MCF 10A (cell line): ENCODE measurements at regions not wholly inside any gene's neighbourhood (a gene's known extent, or its start where the extent isn't known, plus 50 kb on each side); places are given as distances from the start of the nearest gene placed in this dataset.

ENCODE experiments used
- BruUV-seq: library from RNA; stranded (reverse); fragments of 400-500 nt; replicated peaks from 2 replicates; lab custom pipeline; 2021; lab: Mats Ljungman, UMichigan
- CTCF ChIA-PET: fragments of 300-600 bp; sonication (Branson Sonifier 250); formaldehyde crosslinking; extraction: SDS; loops from one replicate; lab custom pipeline; 2021; ENCODE audit warnings: antibody characterized with exemption, inconsistent platforms; lab: Yijun Ruan, JAX
- POLR2A ChIA-PET: fragments of 300-600, 350-650 bp; sonication (Branson Sonifier 250); formaldehyde crosslinking; extraction: SDS; loops from one replicate; lab custom pipeline; 2020; ENCODE audit warnings: antibody characterized with exemption, inconsistent platforms; lab: Yijun Ruan, JAX
- DNase-seq: peaks from one replicate; pipeline ENCODE4 v3.0.0-alpha.2; 2018; ENCODE audit not compliant: unreplicated experiment
- H3K27ac Mint-ChIP-seq: one replicate; pipeline ENCODE4 v1.8.0; 2022; ENCODE audit warnings: mild to moderate bottlenecking, low read depth, mixed read lengths; ENCODE audit not compliant: unreplicated experiment
- H3K27me3 Mint-ChIP-seq: one replicate; pipeline ENCODE4 v1.8.0; 2022; ENCODE audit warnings: mixed read lengths; ENCODE audit not compliant: insufficient read depth, unreplicated experiment
- H3K36me3 Mint-ChIP-seq: one replicate; pipeline ENCODE4 v1.8.0; 2022; ENCODE audit warnings: mild to moderate bottlenecking, moderate library complexity, mixed read lengths; ENCODE audit not compliant: insufficient read depth, unreplicated experiment
- H3K4me1 Mint-ChIP-seq: one replicate; pipeline ENCODE4 v1.8.0; 2022; ENCODE audit warnings: mixed read lengths; ENCODE audit not compliant: insufficient read depth, unreplicated experiment
- H3K4me3 Mint-ChIP-seq: one replicate; pipeline ENCODE4 v1.8.0; 2022; ENCODE audit warnings: mild to moderate bottlenecking, moderate library complexity, mixed read lengths; ENCODE audit not compliant: unreplicated experiment
- H3K9me3 Mint-ChIP-seq: one replicate; pipeline ENCODE4 v1.8.0; 2022; ENCODE audit warnings: mixed read lengths; ENCODE audit not compliant: unreplicated experiment
- intact Hi-C: fragments of 100-400 bp; cut with micrococcal nuclease; formaldehyde crosslinking; loops from 2 replicates; pipeline ENCODE4 v1.14.1; 2022
- TF ChIP-seq, protein P1 (sequence below): fragments of 200-600 bp; IDR thresholded peaks from one replicate; pipeline ENCODE4 v1.8.0; 2022; ENCODE audit warnings: antibody characterized with exemption, mild to moderate bottlenecking; ENCODE audit not compliant: unreplicated experiment

DNA sequence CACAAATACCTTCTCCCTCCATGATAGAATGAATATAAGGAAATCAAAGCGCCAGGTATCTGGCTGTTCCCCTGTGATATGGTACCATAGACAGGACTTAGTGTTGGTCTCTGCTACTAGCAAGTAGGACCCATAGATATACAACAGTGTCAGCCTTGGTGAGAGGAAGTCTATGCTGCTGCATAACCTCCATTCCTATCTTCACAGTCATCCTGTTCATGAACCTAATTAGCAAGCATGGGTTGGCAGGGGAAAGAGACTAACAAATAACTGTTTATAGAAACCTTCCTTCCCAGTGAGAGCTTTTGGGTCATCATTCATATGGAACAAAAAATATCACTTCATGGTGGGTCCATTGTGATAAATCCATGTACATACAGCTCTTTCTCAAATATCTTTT is 188.9 kb upstream of the FAM98A start:
- TF ChIP-seq, protein P1, sequence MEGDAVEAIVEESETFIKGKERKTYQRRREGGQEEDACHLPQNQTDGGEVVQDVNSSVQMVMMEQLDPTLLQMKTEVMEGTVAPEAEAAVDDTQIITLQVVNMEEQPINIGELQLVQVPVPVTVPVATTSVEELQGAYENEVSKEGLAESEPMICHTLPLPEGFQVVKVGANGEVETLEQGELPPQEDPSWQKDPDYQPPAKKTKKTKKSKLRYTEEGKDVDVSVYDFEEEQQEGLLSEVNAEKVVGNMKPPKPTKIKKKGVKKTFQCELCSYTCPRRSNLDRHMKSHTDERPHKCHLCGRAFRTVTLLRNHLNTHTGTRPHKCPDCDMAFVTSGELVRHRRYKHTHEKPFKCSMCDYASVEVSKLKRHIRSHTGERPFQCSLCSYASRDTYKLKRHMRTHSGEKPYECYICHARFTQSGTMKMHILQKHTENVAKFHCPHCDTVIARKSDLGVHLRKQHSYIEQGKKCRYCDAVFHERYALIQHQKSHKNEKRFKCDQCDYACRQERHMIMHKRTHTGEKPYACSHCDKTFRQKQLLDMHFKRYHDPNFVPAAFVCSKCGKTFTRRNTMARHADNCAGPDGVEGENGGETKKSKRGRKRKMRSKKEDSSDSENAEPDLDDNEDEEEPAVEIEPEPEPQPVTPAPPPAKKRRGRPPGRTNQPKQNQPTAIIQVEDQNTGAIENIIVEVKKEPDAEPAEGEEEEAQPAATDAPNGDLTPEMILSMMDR, result no peak
- peak; percentile 8 for DNase-seq
- Mint-ChIP-seq H3K4me1 (no peaks in the 10 kb centered on the region), H3K4me3 (no peak overlapping the region), H3K27me3 (no peaks in the 10 kb centered on the region), H3K36me3 (no peaks in the 10 kb centered on the region), H3K27ac (no peak overlapping the region), H3K9me3 (no peaks in the 10 kb centered on the region)
- ChIA-PET POLR2A (no interaction called here), CTCF (interaction anchor here (0.7 kb wide), 1 partner anchor 35 kb away, joined by 4 read pairs; no protein-coding TSS in a partner anchor)
- BruUV-seq, result no TSS peak
- intact Hi-C loops, result no loop called here

DNA sequence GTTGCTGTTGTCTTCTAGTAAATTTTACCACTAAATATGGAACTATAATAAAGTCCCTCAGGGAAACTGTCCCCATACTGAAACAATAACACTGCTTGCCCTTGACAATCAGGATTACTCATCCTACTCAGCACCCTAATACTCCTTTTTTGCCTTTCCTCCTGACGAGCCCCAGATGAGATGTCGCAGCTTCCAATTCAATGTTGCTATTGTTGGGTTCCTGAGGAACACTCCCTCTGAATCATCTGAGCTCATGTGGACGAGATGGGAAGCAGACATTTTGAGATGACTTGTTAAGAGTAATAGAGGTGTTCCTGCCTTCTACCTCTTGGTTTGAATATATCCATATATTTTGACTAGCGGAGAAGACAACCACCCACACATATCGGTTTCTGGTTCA is 187.8 kb upstream of the FAM98A start:
- DNase-seq, result no peak
- TF ChIP-seq, protein P1, result no peak
- Mint-ChIP-seq H3K4me3 (no peak overlapping the region), H3K27me3 (no peaks in the 10 kb centered on the region), H3K36me3 (no peaks in the 10 kb centered on the region), H3K4me1 (no peaks in the 10 kb centered on the region), H3K9me3 (no peaks in the 10 kb centered on the region), H3K27ac (no peak overlapping the region)
- ChIA-PET CTCF (no interaction called here), POLR2A (no interaction called here)
- BruUV-seq, result no TSS peak
- intact Hi-C loops, result no loop called here

DNA sequence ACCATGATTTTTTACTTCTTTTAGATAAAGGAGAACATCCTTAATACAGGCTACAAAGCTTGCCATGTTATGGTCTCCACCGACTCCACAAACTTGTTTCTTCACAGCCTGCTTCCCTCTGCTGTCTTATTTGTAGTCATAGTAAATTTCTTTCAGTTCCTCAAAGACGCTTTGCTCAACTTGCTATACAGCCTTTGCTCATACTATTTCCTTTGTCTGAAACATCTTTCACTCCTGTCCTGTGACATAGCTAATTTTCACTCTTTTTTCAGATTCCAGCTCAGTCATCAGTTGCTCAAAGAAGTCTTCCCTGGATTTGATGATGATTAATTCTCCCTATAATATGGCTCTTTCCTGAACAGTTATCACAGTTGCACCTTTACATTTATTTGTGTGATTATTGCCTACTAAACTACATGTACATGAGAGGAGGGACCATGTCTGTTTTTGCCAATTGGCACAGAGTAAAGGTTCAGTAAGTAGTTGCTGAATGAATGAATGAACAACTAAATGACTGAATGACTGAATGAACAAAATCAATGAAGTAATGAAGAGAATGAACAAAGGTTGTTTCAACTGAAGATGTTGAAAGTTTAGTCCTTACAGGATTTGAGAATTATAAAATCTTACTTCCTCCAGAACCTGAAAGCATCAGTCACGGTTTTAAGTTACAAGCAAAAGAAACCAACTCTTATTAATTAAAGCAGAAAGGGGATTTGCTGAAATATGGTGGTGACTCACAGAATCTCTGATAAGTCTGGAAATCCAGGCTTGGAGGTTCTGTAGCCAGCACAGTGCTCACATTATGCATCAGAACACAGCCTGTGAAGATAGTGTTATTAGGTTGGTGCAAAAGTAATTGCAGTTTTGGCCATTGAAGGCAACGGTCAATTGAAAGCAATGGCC is 186.4 kb upstream of the FAM98A start:
- Mint-ChIP-seq H3K4me1 (no peaks in the 10 kb centered on the region), H3K27ac (no peak overlapping the region), H3K36me3 (no peaks in the 10 kb centered on the region), H3K4me3 (no peak overlapping the region), H3K9me3 (no peaks in the 10 kb centered on the region), H3K27me3 (no peaks in the 10 kb centered on the region)
- intact Hi-C loops, result no loop called here
- BruUV-seq, result no TSS peak
- DNase-seq, result no peak
- TF ChIP-seq, protein P1, result no peak
- ChIA-PET POLR2A (interaction anchor here (0.6 kb wide), 1 partner anchor 241 kb away, joined by 3 read pairs; no protein-coding TSS in a partner anchor), CTCF (interaction anchor here (0.7 kb wide), 1 partner anchor 61 kb away, joined by 3 read pairs; no protein-coding TSS in a partner anchor)

DNA sequence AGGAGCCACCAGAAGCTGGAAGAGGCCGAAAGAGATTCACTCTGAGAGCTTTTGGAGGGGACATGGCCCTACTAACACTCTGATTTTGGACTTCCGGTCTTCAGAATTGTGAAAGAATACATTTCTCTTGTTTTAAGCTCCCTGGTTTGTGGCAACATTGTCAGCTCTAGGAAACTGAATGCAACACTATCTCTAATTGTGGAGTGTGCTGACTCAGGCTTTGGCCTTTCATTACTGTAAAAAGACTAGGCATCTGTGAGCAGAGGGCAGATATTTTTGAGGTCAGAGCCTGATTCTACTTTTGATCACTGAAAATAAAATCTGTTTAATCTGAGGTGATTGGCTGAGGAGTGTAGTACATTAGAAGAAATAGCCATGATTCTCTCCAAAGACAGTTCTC is 185.4 kb upstream of the FAM98A start:
- CTCF ChIA-PET, result no interaction called here
- BruUV-seq, result no TSS peak
- intact Hi-C loops, result no loop called here
- Mint-ChIP-seq H3K9me3 (no peaks in the 10 kb centered on the region), H3K27ac (no peak overlapping the region), H3K27me3 (no peaks in the 10 kb centered on the region), H3K36me3 (no peaks in the 10 kb centered on the region), H3K4me3 (no peak overlapping the region), H3K4me1 (no peaks in the 10 kb centered on the region)
- POLR2A ChIA-PET, result no interaction called here
- no peak for DNase-seq
- TF ChIP-seq, protein P1, result no peak
